NCI-H774 (cell line): ENCODE measurements at regions not wholly inside any gene's neighbourhood (a gene's known extent, or its start where the extent isn't known, plus 50 kb on each side); places are given as distances from the start of the nearest gene placed in this dataset.
"Not testable (repeated sequence)": the region's sequence is repeated elsewhere in the genome, so short reads cannot be mapped to it uniquely, and the experiment has no call there.

Experiments
- DNase-seq: peaks from one replicate; lab custom pipeline; 2025; lab: John Stamatoyannopoulos, UW

GRCh38 chr1:30001732-30002039, 721.7 kb downstream of the MATN1 start:
- DNase-seq, result no peak

GRCh38 chr1:30001011-30001731, 722.2 kb downstream of the MATN1 start:
- DNase-seq, result no peak

- DNase-seq, result no peak
Measured at GRCh38 chr1:30000266-30000665, 723.1 kb downstream of the MATN1 start.

- DNase-seq, result no peak
Measured at GRCh38 chr1:29999595-29999994, 723.8 kb downstream of the MATN1 start.

- DNase-seq, result no peak
Measured at GRCh38 chr1:29998686-29999085, 724.7 kb downstream of the MATN1 start.

GRCh38 chr1:29997818-29998217, 725.6 kb downstream of the MATN1 start:
- DNase-seq, result not testable (repeated sequence)

GRCh38 chr1:29993950-29994349, 729.4 kb downstream of the MATN1 start:
- DNase-seq, result no peak

- no peak for DNase-seq
Measured at GRCh38 chr1:29991815-29992214, 731.6 kb downstream of the MATN1 start.

GRCh38 chr1:29991025-29991424, 732.4 kb downstream of the MATN1 start:
- no peak for DNase-seq

GRCh38 chr1:29990304-29990703, 733.1 kb downstream of the MATN1 start:
- DNase-seq, result no peak

GRCh38 chr1:29986986-29987385, 736.4 kb downstream of the MATN1 start:
- DNase-seq, result no peak

GRCh38 chr1:29985606-29985945, 737.8 kb downstream of the MATN1 start:
- DNase-seq, result no peak

- DNase-seq, result no peak
Measured at GRCh38 chr1:29984862-29985605, 738.4 kb downstream of the MATN1 start.

GRCh38 chr1:29984166-29984861, 739.1 kb downstream of the MATN1 start:
- DNase-seq, result no peak

- DNase-seq, result no peak
Measured at GRCh38 chr1:29983321-29983720, 740.1 kb downstream of the MATN1 start.

- no peak for DNase-seq
Measured at GRCh38 chr1:29981586-29982239, 741.7 kb downstream of the MATN1 start.

- no peak for DNase-seq
Measured at GRCh38 chr1:29977550-29977949, 741.2 kb downstream of the PTPRU start.

- DNase-seq, result no peak
Measured at GRCh38 chr1:29975036-29975694, 738.8 kb downstream of the PTPRU start.

- no peak for DNase-seq
Measured at GRCh38 chr1:29974316-29974724, 738.0 kb downstream of the PTPRU start.

GRCh38 chr1:29973406-29973805, 737.1 kb downstream of the PTPRU start:
- DNase-seq, result no peak

- no peak for DNase-seq
Measured at GRCh38 chr1:29972421-29973053, 736.2 kb downstream of the PTPRU start.

GRCh38 chr1:29971703-29972102, 735.4 kb downstream of the PTPRU start:
- no peak for DNase-seq
